Ovary (tissue), 7 donors: ENCODE measurements at regions not wholly inside any gene's neighbourhood (a gene's known extent, or its start where the extent isn't known, plus 50 kb on each side); places are given as distances from the start of the nearest gene placed in this dataset.
"Not testable (repeated sequence)": the region's sequence is repeated elsewhere in the genome, so short reads cannot be mapped to it uniquely, and the experiment has no call there.

Experiments used
- DNase-seq, 5 donors: peaks; one replicate each; pipeline ENCODE4 v3.0.0-alpha.2; 2019 to 2020
- H3K27ac ChIP-seq, 2 donors: fragments of 200-600 bp; one replicate each; pipeline versions ENCODE4 v1.5.1 to v1.8.0; 2019 to 2022
- H3K27me3 ChIP-seq: fragments of 200-600 bp; one replicate; pipeline ENCODE4 v1.8.0; 2022
- H3K36me3 ChIP-seq: fragments of 200-600 bp; sonication (generic); one replicate; pipeline ENCODE4 v1.5.1; 2019
- H3K4me1 ChIP-seq: one replicate; pipeline ENCODE4 v1.8.1; 2013; ENCODE audit warnings: mild to moderate bottlenecking, moderate library complexity; ENCODE audit not compliant: insufficient read depth
- H3K4me3 ChIP-seq: fragments of 200-600 bp; sonication (generic); one replicate; pipeline ENCODE4 v1.5.1; 2017
- H3K9me3 ChIP-seq, 2 donors: fragments of 200-600 bp in 1 of 2; sonication (generic) in 1 of 2; one replicate each; pipeline versions ENCODE4 v1.5.1 to v1.8.1; 2013 to 2019; ENCODE audit warnings: mild to moderate bottlenecking in 1 of 2, moderate library complexity in 1 of 2
- CTCF ChIP-seq, 3 donors: fragments of 450-650 bp in 2 of 3; fragments of 200-600 bp in 1 of 3; IDR thresholded peaks; one replicate each; pipeline versions ENCODE4 v1.5.1 to v1.8.0; 2016 to 2022; ENCODE audit warnings: antibody characterized with exemption in 3 of 3, mild to moderate bottlenecking in 1 of 3
- EP300 ChIP-seq: sonication (generic); formaldehyde crosslinking; IDR thresholded peaks from one replicate; pipeline ENCODE4 v1.6.1; 2017; ENCODE audit warnings: antibody characterized with exemption
- POLR2A ChIP-seq: fragments of 450-650 bp; IDR thresholded peaks from one replicate; pipeline ENCODE4 v1.6.1; 2017; ENCODE audit warnings: antibody characterized with exemption, mild to moderate bottlenecking, moderate library complexity
- whole genome bisulfite sequencing, 3 donors: extraction: QIAGEN DNeasy Blood & Tissue Kit in 1 of 3; methylation state at CpG; one replicate each; pipeline versions ENCODE4 v1.1.5 to v1.1.7; 2013 to 2017; 5-methylcytosine and 5-hydroxymethylcytosine counted together
- intact Hi-C, 4 donors: fragments of 100-400 bp; cut with DNase I; formaldehyde crosslinking; loops; one replicate each; pipeline versions ENCODE4 v1.11.0 to v1.15.1; 2022 to 2023
- donor health status: DM: no; HTN: no; CAD: no; lungs with moderate emphysema.
- donor health status: DM: no; HTN: no; CAD: no.
- donor health status: Bipolar disorder and iron deficiency.
- donor health status: DM: no; HTN: no; CAD: no.
- donor health status: DM: yes; HTN: yes; CAD: no.

- DNase-seq: no peak
- TF ChIP-seq CTCF (IDR thresholded peaks at IDR 0.05) (no peak), POLR2A (no peak), EP300 (no peak)
- Histone ChIP-seq H3K27me3 (no peaks in the 10 kb centered on the region), H3K4me1 (no peaks in the 10 kb centered on the region), H3K4me3 (no peak overlapping the region), H3K36me3 (no peaks in the 10 kb centered on the region), H3K27ac (no peak overlapping the region), H3K9me3 (no peaks in the 10 kb centered on the region)
- intact Hi-C loops: no loop called here
Observed at GRCh38 chr4:130008461-130008860, 912.5 kb downstream of the C4orf33 start.

- intact Hi-C loops, H3K27me3 ChIP-seq, DNase-seq, H3K4me1 ChIP-seq, H3K4me3 ChIP-seq, H3K27ac ChIP-seq, H3K36me3 ChIP-seq, H3K9me3 ChIP-seq: not testable (repeated sequence)
- 91 to 97% (median 96%) methylated on average over 18 to 29 of the region's 29 CpGs for WGBS, 3 donors
Observed at GRCh38 chr4:130012806-130013205, 916.9 kb downstream of the C4orf33 start.

- Histone ChIP-seq H3K27ac (no peak overlapping the region), H3K36me3 (no peaks in the 10 kb centered on the region), H3K27me3 (no peaks in the 10 kb centered on the region), H3K4me3 (no peak overlapping the region), H3K9me3 (no peaks in the 10 kb centered on the region), H3K4me1 (no peaks in the 10 kb centered on the region)
- intact Hi-C loops: no loop called here
- WGBS, 3 donors: 69 to 78% (median 72%) methylated on average over 2 of the region's 2 CpGs
- no peak for DNase-seq
- TF ChIP-seq CTCF (IDR thresholded peaks at IDR 0.05) (no peak), POLR2A (no peak), EP300 (no peak)
Observed at GRCh38 chr4:130021706-130022105, 925.8 kb downstream of the C4orf33 start.

GRCh38 chr4:130023088-130023487, 927.1 kb downstream of the C4orf33 start:
- Histone ChIP-seq H3K4me1 (no peaks in the 10 kb centered on the region), H3K9me3 (no peaks in the 10 kb centered on the region), H3K27me3 (no peaks in the 10 kb centered on the region), H3K27ac (no peak overlapping the region), H3K36me3 (no peaks in the 10 kb centered on the region), H3K4me3 (no peak overlapping the region)
- intact Hi-C loops: no loop called here
- WGBS, 3 donors: 81 to 91% (median 88%) methylated on average over 2 of the region's 2 CpGs
- no peak for TF ChIP-seq CTCF (IDR thresholded peaks at IDR 0.05)
- no peak for TF ChIP-seq POLR2A
- no peak for TF ChIP-seq EP300
- no peak for DNase-seq

- TF ChIP-seq EP300 (no peak), POLR2A (no peak), CTCF (IDR thresholded peaks at IDR 0.05) (no peak)
- DNase-seq: no peak
- Histone ChIP-seq H3K9me3 (no peaks in the 10 kb centered on the region), H3K4me3 (no peak overlapping the region), H3K4me1 (no peaks in the 10 kb centered on the region), H3K36me3 (no peaks in the 10 kb centered on the region), H3K27ac (no peak overlapping the region), H3K27me3 (no peaks in the 10 kb centered on the region)
- WGBS, 3 donors: 79 to 87% (median 79%) methylated on average over 2 of the region's 2 CpGs
- intact Hi-C loops: no loop called here
Observed at GRCh38 chr4:130025701-130026100, 929.7 kb downstream of the C4orf33 start.
